CD14-positive monocyte (primary cell): ENCODE measurements at regions not wholly inside any gene's neighbourhood (a gene's known extent, or its start where the extent isn't known, plus 50 kb on each side); places are given as distances from the start of the nearest gene placed in this dataset.

Experiments used
- DNase-seq, 3 donors: peaks; one replicate each; pipeline ENCODE4 v3.0.0-alpha.2; 2011 to 2022
- H2AFZ ChIP-seq: 2 replicates; pipeline ENCODE4 v1.6.0; 2012; ENCODE audit warnings: mild to moderate bottlenecking, low read depth, low read length, inconsistent platforms; ENCODE audit not compliant: insufficient read depth, poor library complexity, severe bottlenecking
- H3K27ac ChIP-seq, 2 donors: 1 replicate in 1 of 2; 2 replicates in 1 of 2; pipeline ENCODE4 v1.5.1; 2012 to 2013; ENCODE audit warnings: low read length in 2 of 2, control low read depth in 1 of 2, inconsistent platforms in 1 of 2, low read depth in 1 of 2, mild to moderate bottlenecking in 1 of 2
- H3K27me3 ChIP-seq, 2 donors: one replicate each; pipeline versions ENCODE4 v1.6.0 to v1.6.1; 2011 to 2013; ENCODE audit warnings: low read length in 2 of 2; ENCODE audit not compliant: control insufficient read depth in 2 of 2, insufficient read depth in 2 of 2
- H3K36me3 ChIP-seq, 2 donors: replicated peaks in 1 of 2; 1 replicate in 1 of 2; 2 replicates in 1 of 2; pipeline versions ENCODE4 v1.5.1 to v1.6.1; 2012 to 2013; ENCODE audit warnings: low read length in 2 of 2, control low read depth in 1 of 2, inconsistent platforms in 1 of 2, mild to moderate bottlenecking in 1 of 2; ENCODE audit not compliant: insufficient read depth in 2 of 2, control insufficient read depth in 1 of 2
- H3K4me1 ChIP-seq, 2 donors: 1 replicate in 1 of 2; 2 replicates in 1 of 2; pipeline versions ENCODE4 v1.5.1 to v1.6.1; 2012 to 2013; ENCODE audit warnings: low read length in 2 of 2, control low read depth in 1 of 2, inconsistent platforms in 1 of 2, mild to moderate bottlenecking in 1 of 2, moderate library complexity in 1 of 2; ENCODE audit not compliant: insufficient read depth in 2 of 2, control insufficient read depth in 1 of 2
- H3K4me2 ChIP-seq: replicated peaks from 2 replicates; pipeline ENCODE3; 2012; ENCODE audit warnings: low read length, moderate library complexity, mild to moderate bottlenecking; ENCODE audit not compliant: poor library complexity, severe bottlenecking; ENCODE audit errors: extremely low read depth
- H3K4me3 ChIP-seq, 3 experiments: fragments of 200-600 bp in 1 of 3; sonication (generic) in 1 of 3; replicated peaks in 1 of 3; 1 replicate in 2 of 3; 2 replicates in 1 of 3; pipeline ENCODE4 v1.5.1; 2011 to 2013; ENCODE audit warnings: low read length in 3 of 3, mild to moderate bottlenecking in 3 of 3, control low read depth in 2 of 3, low read depth in 2 of 3, inconsistent platforms in 1 of 3, moderate library complexity in 1 of 3
- H3K79me2 ChIP-seq: 2 replicates; pipeline ENCODE4 v1.6.0; 2012; ENCODE audit warnings: mild to moderate bottlenecking, control low read depth, inconsistent platforms, low read length, moderate library complexity; ENCODE audit not compliant: insufficient read depth
- H3K9ac ChIP-seq: 2 replicates; pipeline ENCODE4 v1.6.0; 2017; ENCODE audit warnings: low read length, mild to moderate bottlenecking; ENCODE audit not compliant: insufficient read depth, poor library complexity, severe bottlenecking
- H3K9me3 ChIP-seq, 2 donors: replicated peaks in 1 of 2; 1 replicate in 1 of 2; 2 replicates in 1 of 2; pipeline versions ENCODE4 v1.5.1 to v1.6.1; 2012 to 2013; ENCODE audit warnings: low read length in 2 of 2, control low read depth in 1 of 2; ENCODE audit not compliant: control insufficient read depth in 1 of 2, insufficient read depth in 1 of 2
- H4K20me1 ChIP-seq: 2 replicates; pipeline ENCODE4 v1.6.0; 2012; ENCODE audit warnings: mild to moderate bottlenecking, low read length, control low read depth, moderate library complexity; ENCODE audit not compliant: insufficient read depth
- H3K27ac Mint-ChIP-seq, 7 donors: one replicate each; pipeline ENCODE4 v1.8.0; 2020; ENCODE audit warnings: mild to moderate bottlenecking in 7 of 7, mixed read lengths in 7 of 7, moderate library complexity in 6 of 7, inconsistent platforms in 2 of 7
- H3K27me3 Mint-ChIP-seq, 3 donors: one replicate each; pipeline ENCODE4 v1.8.0; 2021 to 2022; ENCODE audit warnings: low read depth in 3 of 3, mild to moderate bottlenecking in 3 of 3, mixed read lengths in 3 of 3, moderate library complexity in 3 of 3, inconsistent platforms in 1 of 3
- H3K36me3 Mint-ChIP-seq, 2 donors: one replicate each; pipeline ENCODE4 v1.8.0; 2020; ENCODE audit warnings: mixed read lengths in 2 of 2, inconsistent platforms in 1 of 2, mild to moderate bottlenecking in 1 of 2
- H3K4me1 Mint-ChIP-seq: one replicate; pipeline ENCODE4 v1.8.0; 2020; ENCODE audit warnings: mild to moderate bottlenecking, mixed read lengths
- H3K4me3 Mint-ChIP-seq, 2 donors: one replicate each; pipeline ENCODE4 v1.8.0; 2020; ENCODE audit warnings: mild to moderate bottlenecking in 2 of 2, mixed read lengths in 2 of 2, moderate library complexity in 1 of 2
- H3K9me3 Mint-ChIP-seq, 7 donors: one replicate each; pipeline ENCODE4 v1.8.0; 2020 to 2022; ENCODE audit warnings: mixed read lengths in 7 of 7, mild to moderate bottlenecking in 6 of 7, moderate library complexity in 6 of 7, inconsistent platforms in 2 of 7
- WGBS: methylation state at CpG from one replicate; pipeline ENCODE4 v1.1.5; 2013; ENCODE audit warnings: missing lambda C conversion rate; ENCODE audit not compliant: insufficient coverage; 5-methylcytosine and 5-hydroxymethylcytosine counted together
- intact Hi-C, 2 donors: fragments of 100-400 bp; cut with micrococcal nuclease; formaldehyde crosslinking; loops; one replicate each; pipeline versions ENCODE4 v1.15.0 to v1.15.1; 2023
- TF ChIP-seq, protein P1 (sequence below): fragments of 200-600 bp; IDR thresholded peaks from one replicate; pipeline ENCODE4 v1.8.0; 2022; ENCODE audit warnings: antibody characterized with exemption, mild to moderate bottlenecking

DNA sequence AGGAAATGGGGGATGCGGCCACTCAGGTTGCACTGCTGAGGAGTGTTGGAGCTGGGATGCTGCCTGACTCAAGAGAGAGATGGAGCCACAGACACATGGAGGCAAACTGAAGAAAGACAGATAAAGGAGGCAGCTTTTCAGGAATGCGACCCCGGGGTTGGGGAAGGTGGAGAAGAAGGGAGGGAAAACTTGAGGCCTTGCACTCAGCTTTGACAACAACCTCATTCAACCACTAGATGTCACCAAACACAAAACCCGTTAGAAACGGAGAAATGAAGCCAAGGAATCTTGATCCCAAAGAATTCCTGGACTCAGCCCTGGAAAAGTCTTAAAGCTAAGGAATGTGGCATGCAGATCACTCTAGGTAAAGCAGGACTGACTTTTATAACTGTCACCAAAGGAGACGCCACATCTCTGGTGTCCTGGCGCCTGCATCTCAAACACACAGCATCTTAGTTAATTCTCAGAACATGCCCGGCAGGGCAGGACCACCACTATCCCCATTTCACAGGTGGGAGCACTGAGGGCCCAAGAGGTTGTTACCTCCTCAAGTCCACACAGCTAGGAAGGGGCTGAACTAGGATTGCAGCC is 59.6 kb upstream of the LMCD1 start:
- intact Hi-C loops = loop anchor here (5.0 to 10.0 kb wide), 2 partner anchors 180 to 183 kb away; no protein-coding TSS in a partner anchor
- DNase-seq = no peak

DNA sequence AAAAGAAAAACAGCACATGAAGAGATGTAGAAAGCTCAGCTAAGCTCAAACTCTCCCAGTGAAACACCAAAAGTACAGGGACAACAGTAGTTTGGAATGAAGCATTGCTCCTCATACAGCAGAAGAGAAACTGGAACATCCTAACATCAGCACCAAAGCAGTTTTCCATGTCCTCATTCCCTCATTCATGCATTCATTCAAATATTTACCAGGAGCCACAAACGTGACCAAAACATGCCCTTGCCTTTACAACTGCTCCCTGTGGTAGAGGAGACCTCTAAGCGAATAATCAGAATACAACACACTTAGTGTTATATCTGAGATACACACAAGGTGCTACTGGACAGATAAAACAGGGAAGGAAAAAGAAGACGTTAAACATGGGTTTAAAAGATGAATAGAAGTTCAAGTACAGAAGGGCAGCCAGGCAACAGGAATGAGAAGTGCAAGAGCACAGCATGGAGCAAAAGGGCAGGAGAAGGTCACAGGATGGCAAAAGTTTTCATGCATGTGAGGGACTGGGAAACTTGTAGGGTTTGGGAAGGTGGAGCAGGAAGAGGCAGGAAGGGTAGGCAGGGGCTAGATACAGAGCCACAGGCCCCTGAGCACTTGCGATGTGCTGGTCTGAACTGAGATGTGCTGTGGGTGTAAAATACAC is 58.5 kb upstream of the LMCD1 start:
- H3K79me2 ChIP-seq = no peaks in the 10 kb centered on the region
- no peaks in the 10 kb centered on the region for H4K20me1 ChIP-seq
- no peaks in the 10 kb centered on the region for H3K9me3 ChIP-seq
- H3K27me3 Mint-ChIP-seq = no peaks in the 10 kb centered on the region
- H3K27me3 ChIP-seq = no peaks in the 10 kb centered on the region
- no peak overlapping the region for H3K4me3 Mint-ChIP-seq
- no peak overlapping the region for H3K27ac Mint-ChIP-seq
- H3K9ac ChIP-seq = no peak overlapping the region
- H3K9me3 Mint-ChIP-seq = peaks cover 0 to 4% (median 0%) of the 10 kb centered on the region in 7 donors
- no peaks in the 10 kb centered on the region for H3K4me1 Mint-ChIP-seq
- TF ChIP-seq, protein P1, sequence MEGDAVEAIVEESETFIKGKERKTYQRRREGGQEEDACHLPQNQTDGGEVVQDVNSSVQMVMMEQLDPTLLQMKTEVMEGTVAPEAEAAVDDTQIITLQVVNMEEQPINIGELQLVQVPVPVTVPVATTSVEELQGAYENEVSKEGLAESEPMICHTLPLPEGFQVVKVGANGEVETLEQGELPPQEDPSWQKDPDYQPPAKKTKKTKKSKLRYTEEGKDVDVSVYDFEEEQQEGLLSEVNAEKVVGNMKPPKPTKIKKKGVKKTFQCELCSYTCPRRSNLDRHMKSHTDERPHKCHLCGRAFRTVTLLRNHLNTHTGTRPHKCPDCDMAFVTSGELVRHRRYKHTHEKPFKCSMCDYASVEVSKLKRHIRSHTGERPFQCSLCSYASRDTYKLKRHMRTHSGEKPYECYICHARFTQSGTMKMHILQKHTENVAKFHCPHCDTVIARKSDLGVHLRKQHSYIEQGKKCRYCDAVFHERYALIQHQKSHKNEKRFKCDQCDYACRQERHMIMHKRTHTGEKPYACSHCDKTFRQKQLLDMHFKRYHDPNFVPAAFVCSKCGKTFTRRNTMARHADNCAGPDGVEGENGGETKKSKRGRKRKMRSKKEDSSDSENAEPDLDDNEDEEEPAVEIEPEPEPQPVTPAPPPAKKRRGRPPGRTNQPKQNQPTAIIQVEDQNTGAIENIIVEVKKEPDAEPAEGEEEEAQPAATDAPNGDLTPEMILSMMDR = no peak
- H3K4me3 ChIP-seq = no peak overlapping the region
- H3K36me3 ChIP-seq = no peaks in the 10 kb centered on the region
- no peak overlapping the region for H2AFZ ChIP-seq
- H3K27ac ChIP-seq = no peak overlapping the region
- intact Hi-C loops = loop anchor here (5.0 to 10.0 kb wide), 2 partner anchors 179 to 182 kb away; no protein-coding TSS in a partner anchor
- H3K4me1 ChIP-seq = no peaks in the 10 kb centered on the region
- no peak for DNase-seq
- WGBS = 50% methylated on average over 1 of the region's 4 CpGs
- H3K36me3 Mint-ChIP-seq = no peaks in the 10 kb centered on the region
- no peak overlapping the region for H3K4me2 ChIP-seq

More for the DNA sequence above, 59.6 kb upstream of the LMCD1 start:
- H4K20me1 ChIP-seq = no peaks in the 10 kb centered on the region
- H3K4me1 ChIP-seq = no peaks in the 10 kb centered on the region
- Mint-ChIP-seq H3K4me3 (no peak overlapping the region), H3K27me3 (no peaks in the 10 kb centered on the region), H3K9me3 (peaks cover 0 to 4% (median 0%) of the 10 kb centered on the region in 7 donors), H3K27ac (no peak overlapping the region), H3K36me3 (no peaks in the 10 kb centered on the region), H3K4me1 (no peaks in the 10 kb centered on the region)
- no peak overlapping the region for H3K4me2 ChIP-seq
- WGBS = 69% methylated on average over 3 of the region's 8 CpGs
- no peaks in the 10 kb centered on the region for H3K36me3 ChIP-seq
- TF ChIP-seq, protein P1 = peak; percentile 53
- no peak overlapping the region for H3K4me3 ChIP-seq
- H2AFZ ChIP-seq = no peak overlapping the region
- H3K27ac ChIP-seq = no peak overlapping the region
- H3K9me3 ChIP-seq = no peaks in the 10 kb centered on the region
- H3K27me3 ChIP-seq = no peaks in the 10 kb centered on the region
- no peak overlapping the region for H3K9ac ChIP-seq
- H3K79me2 ChIP-seq = no peaks in the 10 kb centered on the region
